Pancreas (tissue), 10 donors: ENCODE measurements at regions not wholly inside any gene's neighbourhood (a gene's known extent, or its start where the extent isn't known, plus 50 kb on each side); places are given as distances from the start of the nearest gene placed in this dataset.
"Not testable (repeated sequence)": the region's sequence is repeated elsewhere in the genome, so short reads cannot be mapped to it uniquely, and the experiment has no call there.

ENCODE experiments used
- ATAC-seq, 4 donors: fragments of 200-7000 bp; cut with Tn5 transposase; one replicate each; pipeline versions ENCODE4 v1.8.0 to v1.9.1; 2020; ENCODE audit warnings: mild to moderate bottlenecking in 4 of 4, moderate library complexity in 4 of 4
- DNase-seq, 6 donors: peaks; one replicate each; pipeline ENCODE4 v3.0.0-alpha.2; 2020
- FAIRE-seq: peaks from 2 replicates; lab custom pipeline; 2012; peaks lifted over from hg19 to GRCh38; lab: Jason Lieb, UNC
- H3K27ac ChIP-seq, 4 donors: fragments of 200-600 bp; sonication (generic); 1 replicate in 3 of 4; 2 replicates in 1 of 4; pipeline versions ENCODE4 v1.5.0 to v1.8.0; 2020
- H3K27me3 ChIP-seq, 4 donors: fragments of 200-600 bp; one replicate each; pipeline ENCODE4 v1.8.0; 2021
- H3K36me3 ChIP-seq, 3 donors: fragments of 200-600 bp; sonication (generic) in 1 of 3; one replicate each; pipeline versions ENCODE4 v1.5.0 to v1.8.0; 2020 to 2021
- H3K4me1 ChIP-seq, 3 donors: fragments of 200-600 bp; one replicate each; pipeline ENCODE4 v1.8.0; 2021
- H3K4me3 ChIP-seq, 4 donors: fragments of 200-600 bp; sonication (generic) in 2 of 4; one replicate each; pipeline versions ENCODE4 v1.5.0 to v1.8.0; 2020 to 2021
- H3K9me3 ChIP-seq, 4 donors: fragments of 200-600 bp; one replicate each; pipeline ENCODE4 v1.8.0; 2021
- WGBS, 2 donors: extraction: QIAGEN DNeasy Blood & Tissue Kit; methylation state at CpG; one replicate each; pipeline ENCODE4 v1.1.7; 2013; 5-methylcytosine and 5-hydroxymethylcytosine counted together
- intact Hi-C, 3 donors: fragments of 100-400 bp; cut with DNase I; formaldehyde crosslinking; loops; one replicate each; pipeline versions ENCODE4 v1.11.1 to v1.14.2; 2022
- microRNA-seq, 2 donors: library from miRNA; unstranded; fragments of <30 nt; microRNA quantifications; one replicate each; pipeline versions ENCODE4 to v1.1.0, GENCODE V29; 2019 to 2020
- donor health status: healthy with polysubstance abuse.
- donor health status: DM: no; HTN: no; CAD: no; lungs with moderate emphysema.
- donor health status: DM: no; HTN: no; CAD: no.
- donor health status: control.
- donor health status: control.
- donor health status: Bipolar disorder and iron deficiency.
- donor health status: DM: yes; HTN: yes; CAD: no.
- donor health status: DM: no; HTN: no; CAD: no.
- donor health status: DM: no; HTN: no; CAD: no.
- donor health status: DM: yes; HTN: yes; CAD: no.

DNA sequence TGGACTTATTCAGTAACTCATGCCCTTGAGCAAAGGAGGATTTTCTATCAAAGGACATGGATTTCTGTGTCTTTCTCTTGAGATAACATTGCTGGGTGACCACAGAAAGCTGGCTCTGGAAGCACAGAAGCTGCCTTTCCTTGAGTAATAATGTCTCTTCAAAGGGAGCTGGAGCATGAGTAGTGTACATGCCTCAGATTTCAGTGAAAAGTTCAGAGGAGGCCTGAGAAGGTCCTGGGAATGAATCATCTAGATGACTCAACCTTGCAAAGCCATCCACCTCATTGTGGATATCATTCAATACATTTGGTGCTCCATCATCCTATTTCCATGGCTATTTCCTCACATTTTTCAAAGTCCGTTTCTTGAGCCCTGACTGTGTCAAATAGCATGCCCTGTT is 77.6 kb upstream of the OR4M2 start:
- H3K4me3 ChIP-seq, H3K27ac ChIP-seq, DNase-seq, H3K9me3 ChIP-seq, H3K4me1 ChIP-seq, H3K36me3 ChIP-seq, intact Hi-C loops, H3K27me3 ChIP-seq, FAIRE-seq, ATAC-seq: not testable (repeated sequence)
- no CpG with 5 or more reads among the region's 1 CpG for WGBS, 2 donors

DNA sequence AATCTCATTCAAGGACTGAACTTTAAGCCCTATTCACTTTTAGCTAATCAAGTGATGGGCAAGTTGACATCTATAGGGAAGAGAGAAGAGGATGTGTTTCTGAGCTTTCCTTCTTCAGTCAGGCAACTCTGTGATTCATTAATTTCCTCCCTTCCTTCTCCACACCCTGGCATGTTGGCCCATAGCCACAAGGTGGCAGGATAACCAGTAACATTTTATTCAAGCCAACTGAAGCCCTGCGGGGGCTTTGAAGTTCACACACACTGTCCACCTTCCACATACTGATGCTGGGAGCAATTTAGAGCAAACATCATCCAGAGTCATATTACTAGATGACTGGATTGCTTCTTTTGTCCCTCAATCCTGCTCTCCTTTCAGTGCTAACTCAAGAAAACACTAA is 91.2 kb upstream of the OR4M2 start:
- H3K27ac ChIP-seq, H3K9me3 ChIP-seq, H3K4me3 ChIP-seq, H3K27me3 ChIP-seq, ATAC-seq, DNase-seq, H3K36me3 ChIP-seq, intact Hi-C loops, FAIRE-seq, H3K4me1 ChIP-seq: not testable (repeated sequence)
- WGBS, 2 donors: no CpG with 5 or more reads among the region's 1 CpG

DNA sequence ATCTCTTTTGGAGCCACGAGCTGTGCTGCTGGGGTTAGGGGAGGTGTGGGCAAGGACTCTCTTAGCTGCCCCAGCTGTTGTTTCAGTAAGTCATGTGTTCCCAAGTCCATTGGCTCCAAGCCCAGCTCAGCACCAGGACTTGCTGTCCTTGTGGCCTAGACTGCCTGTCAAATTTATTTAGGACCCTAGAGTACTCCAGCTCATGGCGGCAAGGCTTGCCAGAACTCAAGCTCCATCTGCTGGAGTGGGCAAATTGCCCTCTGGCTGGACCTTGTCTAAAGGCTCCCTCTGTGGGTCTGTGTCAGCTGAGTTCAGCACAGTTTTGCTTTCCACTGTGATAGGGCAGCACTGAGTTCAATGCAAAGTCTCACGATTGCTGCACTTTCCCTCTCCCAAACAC is 96.5 kb upstream of the OR4M2 start:
- peak in 2 of 4 donors; percentile 13 to 42 for ATAC-seq
- H3K4me3 ChIP-seq, FAIRE-seq, DNase-seq, H3K27me3 ChIP-seq, H3K27ac ChIP-seq, intact Hi-C loops, H3K9me3 ChIP-seq, H3K36me3 ChIP-seq, H3K4me1 ChIP-seq: not testable (repeated sequence)
- WGBS, 2 donors: no CpG with 5 or more reads among the region's 3 CpGs

DNA sequence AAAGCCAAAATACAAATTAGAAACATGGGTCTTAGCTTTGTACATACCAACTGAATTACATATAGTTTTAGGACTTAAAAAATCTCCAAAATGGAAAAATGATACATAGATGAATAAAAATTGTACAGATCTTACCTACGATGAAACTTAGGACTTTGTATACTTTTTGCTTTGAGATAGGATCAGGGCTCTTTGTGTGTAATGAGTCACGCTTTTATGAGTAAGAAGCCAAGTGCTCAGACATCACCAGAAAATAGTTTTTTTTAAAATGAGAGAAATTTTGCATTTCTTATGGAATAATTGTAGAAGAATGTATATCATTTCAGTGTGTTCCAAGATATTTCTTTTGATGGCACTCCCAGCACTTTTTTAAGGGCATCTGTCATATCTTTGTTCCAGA is 100.4 kb upstream of the OR4M2 start:
- FAIRE-seq, intact Hi-C loops: not testable (repeated sequence)

DNA sequence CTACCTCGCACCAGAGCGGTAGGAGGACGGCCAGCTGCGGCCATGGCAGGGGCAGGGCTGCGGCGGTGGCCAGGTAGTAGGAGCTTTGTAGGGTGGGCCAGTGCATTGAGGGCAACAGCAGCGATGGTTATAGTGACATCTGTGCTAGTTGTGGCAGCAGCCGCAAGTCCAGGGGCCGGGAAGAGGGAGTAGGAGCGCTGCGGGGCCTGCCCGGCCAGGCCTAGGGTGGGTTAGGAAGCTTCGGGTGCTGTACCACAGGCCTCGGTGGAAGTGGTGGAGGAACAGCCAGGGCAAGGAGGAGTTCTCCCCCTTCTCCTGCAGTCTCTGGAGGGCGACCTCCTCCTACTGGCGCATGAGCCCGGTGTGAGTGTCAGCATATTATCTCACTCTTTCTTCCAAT is 76.2 kb upstream of the POTEB start:
- ATAC-seq, H3K4me1 ChIP-seq, H3K27me3 ChIP-seq, H3K27ac ChIP-seq, H3K4me3 ChIP-seq, FAIRE-seq, H3K9me3 ChIP-seq, intact Hi-C loops, H3K36me3 ChIP-seq: not testable (repeated sequence)
- peak in 1 of 6 donors; percentile 9 for DNase-seq
- WGBS, 2 donors: 80 to 82% methylated on average over 8 to 9 of the region's 17 CpGs

More for the DNA sequence above, 100.4 kb upstream of the OR4M2 start:
- ATAC-seq, H3K4me1 ChIP-seq, H3K4me3 ChIP-seq, H3K36me3 ChIP-seq, H3K9me3 ChIP-seq, H3K27ac ChIP-seq, H3K27me3 ChIP-seq, DNase-seq: not testable (repeated sequence)
- WGBS, 2 donors: no CpG with 5 or more reads among the region's 2 CpGs

DNA sequence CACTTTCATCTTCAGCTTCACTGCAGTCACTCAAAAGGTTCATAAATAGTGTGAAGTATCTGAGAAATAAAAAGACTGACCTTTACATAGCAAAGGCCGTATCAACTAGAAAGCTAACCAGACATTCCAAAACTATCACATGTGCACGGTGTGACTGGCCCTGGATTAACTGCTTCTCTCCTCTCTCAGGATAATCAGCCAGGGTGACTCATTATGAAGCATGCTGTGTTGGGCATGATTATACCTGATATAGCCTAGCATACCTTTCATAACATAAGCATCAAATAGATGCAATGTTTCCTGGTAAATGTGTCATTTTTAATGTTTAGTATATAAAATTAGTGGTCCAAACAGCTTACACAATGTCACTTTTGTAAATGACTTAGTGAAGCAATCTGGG is 62.8 kb upstream of the POTEB start:
- H3K4me3 ChIP-seq, H3K27ac ChIP-seq, H3K4me1 ChIP-seq, H3K27me3 ChIP-seq, ATAC-seq, intact Hi-C loops, H3K9me3 ChIP-seq, H3K36me3 ChIP-seq, FAIRE-seq, DNase-seq: not testable (repeated sequence)
- WGBS, 2 donors: no CpG with 5 or more reads among the region's 2 CpGs

Small RNA genes lying in the stretch of these regions (microRNA-seq; reads per million reads assigned to microRNA genes)
- 0 reads per million in 2 donors for gene MIR5701-3
